Fibroblast of skin of right quadriceps (primary cell): ENCODE measurements at regions not wholly inside any gene's neighbourhood (a gene's known extent, or its start where the extent isn't known, plus 50 kb on each side); places are given as distances from the start of the nearest gene placed in this dataset.
A peak's percentile ranks its signal among the peaks of the same experiment; 100 is the strongest.

ENCODE experiments used
- DNase-seq: peaks from one replicate; pipeline ENCODE4 v3.0.0-alpha.2; 2013

- no peak for DNase-seq
These were observed 387.3 kb downstream of the AASDHPPT start for GRCh38 chr11:106464728-106465127.

- DNase-seq, result peak; percentile 88
These were observed 389.1 kb downstream of the AASDHPPT start for GRCh38 chr11:106466521-106467080.

GRCh38 chr11:106467501-106467900 lies 390.0 kb downstream of the AASDHPPT start:
- DNase-seq, result no peak

GRCh38 chr11:106468086-106468485 lies 390.6 kb downstream of the AASDHPPT start:
- DNase-seq, result peak; percentile 71

- DNase-seq, result no peak
These were observed 391.1 kb downstream of the AASDHPPT start for GRCh38 chr11:106468531-106468930.

- no peak for DNase-seq
These were observed 392.8 kb downstream of the AASDHPPT start for GRCh38 chr11:106470230-106470629.

- no peak for DNase-seq
These were observed 393.8 kb downstream of the AASDHPPT start for GRCh38 chr11:106471276-106471675.

- peak; percentile 68 for DNase-seq
These were observed 395.7 kb downstream of the AASDHPPT start for GRCh38 chr11:106473089-106473722.

GRCh38 chr11:106474274-106474673 lies 396.8 kb downstream of the AASDHPPT start:
- no peak for DNase-seq

- DNase-seq, result no peak
These were observed 397.7 kb downstream of the AASDHPPT start for GRCh38 chr11:106475181-106475580.

- peak; percentile 13 for DNase-seq
These were observed 400.3 kb downstream of the AASDHPPT start for GRCh38 chr11:106477776-106478175.

GRCh38 chr11:106479646-106480045 lies 402.2 kb downstream of the AASDHPPT start:
- no peak for DNase-seq

GRCh38 chr11:106480581-106481190 lies 403.2 kb downstream of the AASDHPPT start:
- peak; percentile 60 for DNase-seq

GRCh38 chr11:106482917-106483785 lies 405.7 kb downstream of the AASDHPPT start:
- DNase-seq, result peak; percentile 62

GRCh38 chr11:106491751-106492150 lies 414.3 kb downstream of the AASDHPPT start:
- no peak for DNase-seq

- peak; percentile 73 for DNase-seq
These were observed 416.3 kb downstream of the AASDHPPT start for GRCh38 chr11:106493751-106494150.

GRCh38 chr11:106495046-106495445 lies 417.6 kb downstream of the AASDHPPT start:
- peak; percentile 61 for DNase-seq

GRCh38 chr11:106496677-106497076 lies 419.2 kb downstream of the AASDHPPT start:
- DNase-seq, result no peak

- no peak for DNase-seq
These were observed 419.9 kb downstream of the AASDHPPT start for GRCh38 chr11:106497321-106497720.

- no peak for DNase-seq
These were observed 420.4 kb downstream of the AASDHPPT start for GRCh38 chr11:106497822-106498221.

GRCh38 chr11:106503901-106504300 lies 426.4 kb downstream of the AASDHPPT start:
- DNase-seq, result no peak

GRCh38 chr11:106507645-106508306 lies 430.3 kb downstream of the AASDHPPT start:
- no peak for DNase-seq

- DNase-seq, result no peak
These were observed 437.2 kb downstream of the AASDHPPT start for GRCh38 chr11:106514706-106515105.
